GM12878 (cell line): ENCODE measurements at regions not wholly inside any gene's neighbourhood (a gene's known extent, or its start where the extent isn't known, plus 50 kb on each side); places are given as distances from the start of the nearest gene placed in this dataset.

Experiments used
- ATAC-seq: fragments of 200-7000 bp; cut with Tn5 transposase; 3 replicates; pipeline ENCODE4 v1.9.1; 2020; ENCODE audit warnings: mild to moderate bottlenecking, moderate library complexity
- BruUV-seq: library from RNA; stranded (reverse); fragments of 400-500 nt; replicated peaks from 2 replicates; lab custom pipeline; 2021; lab: Mats Ljungman, UMichigan
- CTCF ChIA-PET: fragments of 300-600 bp; sonication (Branson Sonifier 250); formaldehyde crosslinking; extraction: SDS; loops from one replicate; lab custom pipeline; 2021; ENCODE audit warnings: inconsistent platforms; lab: Yijun Ruan, JAX
- POLR2A ChIA-PET: fragments of 350-600 bp; formaldehyde crosslinking; extraction: SDS; loops from one replicate; lab custom pipeline; 2021; ENCODE audit warnings: inconsistent platforms; lab: Charles Lee
- RAD21 ChIA-PET: fragments of 300-600 bp; sonication (Branson Sonifier 250); formaldehyde crosslinking; loops from one replicate; lab custom pipeline; 2023; ENCODE audit warnings: antibody characterized with exemption; ENCODE audit not compliant: unreplicated experiment; lab: Charles Lee
- SMC1A ChIA-PET: fragments of 300-600 bp; sonication (Branson Sonifier 250); formaldehyde crosslinking; loops from one replicate; lab custom pipeline; 2023; ENCODE audit not compliant: unreplicated experiment, uncharacterized antibody; lab: Charles Lee
- DNase-seq: peaks from one replicate; pipeline ENCODE4 v3.0.0-alpha.2; 2011; ENCODE audit warnings: low read depth, low spot score
- FAIRE-seq: peaks from 3 replicates; lab custom pipeline; 2011; peaks lifted over from hg19 to GRCh38; lab: Jason Lieb, UNC
- H2AFZ ChIP-seq: 2 replicates; pipeline ENCODE4 v1.6.0; 2011; ENCODE audit warnings: low read depth, low read length, control low read depth; ENCODE audit not compliant: control insufficient read depth
- H3K27ac ChIP-seq: 2 replicates; pipeline ENCODE4 v1.5.1; 2011; ENCODE audit warnings: control low read depth; ENCODE audit not compliant: control insufficient read depth, insufficient read depth
- H3K27me3 ChIP-seq, 2 experiments: replicated peaks in 1 of 2; 2 replicates each; pipeline versions ENCODE4 v1.6.0 to v1.6.1; 2011; ENCODE audit warnings: low read length in 1 of 2; ENCODE audit not compliant: control insufficient read depth in 2 of 2, insufficient read depth in 2 of 2
- H3K36me3 ChIP-seq, 2 experiments: 2 replicates each; pipeline ENCODE4 v1.5.1; 2011; ENCODE audit warnings: low read length in 1 of 2; ENCODE audit not compliant: control insufficient read depth in 2 of 2, insufficient read depth in 2 of 2
- H3K4me1 ChIP-seq: 2 replicates; pipeline ENCODE4 v1.6.1; 2011; ENCODE audit warnings: mild to moderate bottlenecking, low read length, moderate library complexity, mixed read lengths; ENCODE audit not compliant: control insufficient read depth, insufficient read depth
- H3K4me2 ChIP-seq: 2 replicates; pipeline ENCODE4 v1.6.0; 2011; ENCODE audit warnings: control low read depth; ENCODE audit not compliant: control insufficient read depth, insufficient read depth
- H3K4me3 ChIP-seq: fragments of 200-600 bp; sonication (generic); 2 replicates; pipeline ENCODE4 v1.5.1; 2016
- H3K79me2 ChIP-seq: 2 replicates; pipeline ENCODE4 v1.6.0; 2011; ENCODE audit warnings: low read length; ENCODE audit not compliant: control insufficient read depth, insufficient read depth
- H3K9ac ChIP-seq: 2 replicates; pipeline ENCODE4 v1.8.0; 2011; ENCODE audit warnings: low read length, control low read depth, mixed read lengths; ENCODE audit not compliant: control insufficient read depth, insufficient read depth
- H3K9me3 ChIP-seq: replicated peaks from 3 replicates; pipeline ENCODE4 v1.5.1; 2011; ENCODE audit warnings: mild to moderate bottlenecking, low read length; ENCODE audit not compliant: control insufficient read depth, insufficient read depth
- H4K20me1 ChIP-seq: 2 replicates; pipeline ENCODE4 v1.6.0; 2011; ENCODE audit not compliant: control insufficient read depth, insufficient read depth
- CREM ChIP-seq: IDR thresholded peaks from 2 replicates; pipeline ENCODE4 v1.6.1; 2014; ENCODE audit warnings: antibody characterized with exemption, low read depth
- ELK1 ChIP-seq: IDR thresholded peaks from 2 replicates; pipeline ENCODE4 v1.6.1; 2012; ENCODE audit warnings: low read depth, low read length, improper control_type of control experiment
- FOS ChIP-seq: IDR thresholded peaks from 3 replicates; pipeline ENCODE4 v1.6.1; 2011; ENCODE audit warnings: borderline replicate concordance; ENCODE audit not compliant: insufficient read length; ENCODE audit errors: extremely low read depth
- GATAD2B ChIP-seq: fragments of 450-650 bp; conservative IDR thresholded peaks from 2 replicates; pipeline ENCODE4 v1.6.1; 2017; ENCODE audit warnings: low read depth, mild to moderate bottlenecking, moderate library complexity
- HDAC6 ChIP-seq: fragments of 200-600 bp; sonication (generic); IDR thresholded peaks from one replicate; pipeline ENCODE4 v1.8.0; 2017; ENCODE audit warnings: antibody characterized with exemption; ENCODE audit not compliant: unreplicated experiment
- MAX ChIP-seq: IDR thresholded peaks from 2 replicates; pipeline ENCODE4 v1.6.1; 2012; ENCODE audit warnings: low read depth, low read length, improper control_type of control experiment
- PAX8 ChIP-seq: fragments of 450-650 bp; IDR thresholded peaks from 2 replicates; pipeline ENCODE4 v1.6.1; 2017; ENCODE audit warnings: mild to moderate bottlenecking, moderate library complexity
- POLR2AphosphoS5 ChIP-seq: IDR thresholded peaks from 2 replicates; pipeline ENCODE4 v1.6.1; 2011; ENCODE audit warnings: mild to moderate bottlenecking, low read length, inconsistent platforms
- POU2F2 ChIP-seq: IDR thresholded peaks from 3 replicates; pipeline ENCODE4 v1.6.1; 2011; ENCODE audit warnings: low read depth, mild to moderate bottlenecking, low read length, borderline replicate concordance
- RB1 ChIP-seq: fragments of 450-650 bp; formaldehyde crosslinking; IDR thresholded peaks from 2 replicates; pipeline ENCODE4 v1.6.1; 2017; ENCODE audit warnings: mild to moderate bottlenecking, borderline replicate concordance
- SIX5 ChIP-seq: IDR thresholded peaks from 2 replicates; pipeline ENCODE4 v1.6.1; 2011; ENCODE audit warnings: mild to moderate bottlenecking, low read depth, low read length, moderate library complexity; ENCODE audit not compliant: severe bottlenecking
- TCF7 ChIP-seq: IDR thresholded peaks from 2 replicates; pipeline ENCODE4 v1.6.1; 2014; ENCODE audit warnings: antibody characterized with exemption, borderline replicate concordance
- YY1 ChIP-seq: IDR thresholded peaks from 2 replicates; pipeline ENCODE4 v1.6.1; 2011; ENCODE audit warnings: low read depth, mild to moderate bottlenecking, low read length
- ZBED1 ChIP-seq: IDR thresholded peaks from 2 replicates; pipeline ENCODE4 v1.6.1; 2016; ENCODE audit warnings: borderline replicate concordance
- ZNF274 ChIP-seq: IDR thresholded peaks from one replicate; pipeline ENCODE4 v1.8.0; 2011; ENCODE audit not compliant: insufficient read length, insufficient read depth
- WGBS: methylation state at CpG from one replicate; pipeline ENCODE4 v1.1.6; 2016; ENCODE audit warnings: low lambda C conversion rate; ENCODE audit not compliant: insufficient replicate concordance, insufficient coverage; ENCODE audit errors: missing lambda C conversion rate; 5-methylcytosine and 5-hydroxymethylcytosine counted together
- in situ Hi-C: fragments of 300-500 bp; cut with MboI; formaldehyde crosslinking; loops from 9 replicates; pipeline ENCODE4 v1.14.3; 2018; ENCODE audit warnings: mixed read lengths
- intact Hi-C: fragments of 100-400 bp; cut with micrococcal nuclease; formaldehyde crosslinking; loops from one replicate; pipeline ENCODE4 v1.14.2; 2022; ENCODE audit not compliant: unreplicated experiment
- TF ChIP-seq, protein P1 (sequence below): fragments of 450-650 bp; IDR thresholded peaks from 2 replicates; pipeline ENCODE4 v1.6.1; 2017; ENCODE audit warnings: mild to moderate bottlenecking, moderate library complexity

DNA sequence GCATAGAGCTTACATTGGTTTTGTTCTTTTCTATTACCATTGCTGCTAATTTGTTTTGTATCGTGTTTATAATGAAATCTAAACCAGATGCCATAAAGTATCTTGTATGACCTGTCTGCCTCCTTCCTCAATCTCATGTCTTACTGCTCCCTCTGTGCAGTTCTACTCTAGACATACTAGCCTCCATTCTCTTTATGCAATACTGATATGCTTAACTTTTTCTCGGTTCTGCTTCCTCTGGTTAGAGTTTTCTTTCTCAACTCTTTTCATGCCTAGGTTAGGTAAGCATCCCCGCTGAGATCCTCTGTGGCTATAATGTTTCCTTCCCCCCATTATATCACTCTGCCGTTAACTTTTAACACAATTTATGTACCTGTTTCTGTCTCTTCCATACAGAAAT, 852.3 kb downstream of the TRHDE start:
- ChIA-PET SMC1A (no interaction called here), CTCF (no interaction called here), POLR2A (no interaction called here), RAD21 (no interaction called here)
- no peaks in the 10 kb centered on the region for H3K36me3 ChIP-seq
- H3K4me1 ChIP-seq: no peaks in the 10 kb centered on the region
- DNase-seq (no peak), FAIRE-seq (no peak), ATAC-seq (no peak)
- H3K79me2 ChIP-seq: no peaks in the 10 kb centered on the region
- H4K20me1 ChIP-seq: no peaks in the 10 kb centered on the region
- no TSS peak for BruUV-seq
- H3K4me2 ChIP-seq: no peak overlapping the region
- H2AFZ ChIP-seq: no peak overlapping the region
- no peaks in the 10 kb centered on the region for H3K9me3 ChIP-seq
- H3K27me3 ChIP-seq: no peaks in the 10 kb centered on the region
- TF ChIP-seq FOS (no peak), ZNF274 (no peak), SIX5 (no peak)
- no peak overlapping the region for H3K27ac ChIP-seq
- WGBS: 26% methylated on average over 4 of the region's 4 CpGs
- intact Hi-C loops: no loop called here
- no peak overlapping the region for H3K9ac ChIP-seq
- no peak overlapping the region for H3K4me3 ChIP-seq
- in situ Hi-C loops: no loop called here

DNA sequence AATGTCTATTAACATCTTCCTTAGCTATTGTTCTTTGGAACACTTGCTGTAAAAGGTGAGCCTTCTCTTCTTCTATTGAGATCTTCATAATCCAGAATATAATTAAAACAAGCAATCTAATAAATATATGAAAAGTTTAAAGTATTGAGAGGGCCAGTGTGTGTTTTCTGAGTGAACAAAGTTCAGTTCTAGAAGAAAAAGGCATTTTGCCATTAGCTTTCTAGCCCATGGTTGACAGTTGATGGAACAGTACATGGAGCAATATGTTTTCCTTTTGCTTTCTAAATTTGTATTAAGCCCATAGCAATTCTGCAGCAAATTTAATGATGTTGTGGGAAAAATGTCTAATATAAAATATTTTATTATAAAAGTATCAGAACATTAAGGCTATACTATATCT, 853.0 kb downstream of the TRHDE start:
- FAIRE-seq (no peak), ATAC-seq (no peak), DNase-seq (no peak)
- CTCF ChIA-PET: no interaction called here
- H3K4me3 ChIP-seq: no peak overlapping the region
- no peaks in the 10 kb centered on the region for H3K27me3 ChIP-seq
- no TSS peak for BruUV-seq
- intact Hi-C loops: no loop called here
- no peak overlapping the region for H2AFZ ChIP-seq
- H3K9ac ChIP-seq: no peak overlapping the region
- RAD21 ChIA-PET: no interaction called here
- H3K9me3 ChIP-seq: no peaks in the 10 kb centered on the region
- no peak overlapping the region for H3K27ac ChIP-seq
- H3K36me3 ChIP-seq: no peaks in the 10 kb centered on the region
- H3K4me1 ChIP-seq: no peaks in the 10 kb centered on the region
- no peaks in the 10 kb centered on the region for H3K79me2 ChIP-seq
- POLR2A ChIA-PET: no interaction called here
- SMC1A ChIA-PET: no interaction called here
- in situ Hi-C loops: no loop called here
- no peaks in the 10 kb centered on the region for H4K20me1 ChIP-seq
- no peak overlapping the region for H3K4me2 ChIP-seq
- no peak for TF ChIP-seq ELK1
- TF ChIP-seq RB1: no peak
- TF ChIP-seq POLR2AphosphoS5: no peak
- TF ChIP-seq MAX: no peak
- no peak for TF ChIP-seq PAX8
- TF ChIP-seq, protein P1, sequence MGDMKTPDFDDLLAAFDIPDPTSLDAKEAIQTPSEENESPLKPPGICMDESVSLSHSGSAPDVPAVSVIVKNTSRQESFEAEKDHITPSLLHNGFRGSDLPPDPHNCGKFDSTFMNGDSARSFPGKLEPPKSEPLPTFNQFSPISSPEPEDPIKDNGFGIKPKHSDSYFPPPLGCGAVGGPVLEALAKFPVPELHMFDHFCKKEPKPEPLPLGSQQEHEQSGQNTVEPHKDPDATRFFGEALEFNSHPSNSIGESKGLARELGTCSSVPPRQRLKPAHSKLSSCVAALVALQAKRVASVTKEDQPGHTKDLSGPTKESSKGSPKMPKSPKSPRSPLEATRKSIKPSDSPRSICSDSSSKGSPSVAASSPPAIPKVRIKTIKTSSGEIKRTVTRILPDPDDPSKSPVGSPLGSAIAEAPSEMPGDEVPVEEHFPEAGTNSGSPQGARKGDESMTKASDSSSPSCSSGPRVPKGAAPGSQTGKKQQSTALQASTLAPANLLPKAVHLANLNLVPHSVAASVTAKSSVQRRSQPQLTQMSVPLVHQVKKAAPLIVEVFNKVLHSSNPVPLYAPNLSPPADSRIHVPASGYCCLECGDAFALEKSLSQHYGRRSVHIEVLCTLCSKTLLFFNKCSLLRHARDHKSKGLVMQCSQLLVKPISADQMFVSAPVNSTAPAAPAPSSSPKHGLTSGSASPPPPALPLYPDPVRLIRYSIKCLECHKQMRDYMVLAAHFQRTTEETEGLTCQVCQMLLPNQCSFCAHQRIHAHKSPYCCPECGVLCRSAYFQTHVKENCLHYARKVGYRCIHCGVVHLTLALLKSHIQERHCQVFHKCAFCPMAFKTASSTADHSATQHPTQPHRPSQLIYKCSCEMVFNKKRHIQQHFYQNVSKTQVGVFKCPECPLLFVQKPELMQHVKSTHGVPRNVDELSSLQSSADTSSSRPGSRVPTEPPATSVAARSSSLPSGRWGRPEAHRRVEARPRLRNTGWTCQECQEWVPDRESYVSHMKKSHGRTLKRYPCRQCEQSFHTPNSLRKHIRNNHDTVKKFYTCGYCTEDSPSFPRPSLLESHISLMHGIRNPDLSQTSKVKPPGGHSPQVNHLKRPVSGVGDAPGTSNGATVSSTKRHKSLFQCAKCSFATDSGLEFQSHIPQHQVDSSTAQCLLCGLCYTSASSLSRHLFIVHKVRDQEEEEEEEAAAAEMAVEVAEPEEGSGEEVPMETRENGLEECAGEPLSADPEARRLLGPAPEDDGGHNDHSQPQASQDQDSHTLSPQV: no peak
- no peak for TF ChIP-seq GATAD2B
- no peak for TF ChIP-seq TCF7
- TF ChIP-seq YY1: no peak
- TF ChIP-seq ZBED1: no peak
- TF ChIP-seq HDAC6: no peak
- no peak for TF ChIP-seq CREM
- no peak for TF ChIP-seq POU2F2
